HEK293 (cell line): ENCODE measurements at regions not wholly inside any gene's neighbourhood (a gene's known extent, or its start where the extent isn't known, plus 50 kb on each side); places are given as distances from the start of the nearest gene placed in this dataset.

ENCODE experiments used
- CTCF ChIA-PET: fragments of 350-600 bp; formaldehyde crosslinking; extraction: SDS; loops from one replicate; lab custom pipeline; 2021; ENCODE audit warnings: antibody characterized with exemption; lab: Yijun Ruan, JAX
- POLR2A ChIA-PET: fragments of 300-600 bp; formaldehyde crosslinking; extraction: SDS; loops from one replicate; lab custom pipeline; 2020; ENCODE audit warnings: antibody characterized with exemption, inconsistent platforms; lab: Yijun Ruan, JAX
- H3K27ac ChIP-seq: fragments of 200-500 bp; sonication (Bioruptor generic); 2 replicates; pipeline ENCODE4 v1.5.1; 2014; ENCODE audit warnings: low read depth, low read length, control low read depth, inconsistent platforms; ENCODE audit errors: extremely low read depth
- H3K36me3 ChIP-seq, 2 experiments: fragments of 200-500 bp in 1 of 2; sonication (Bioruptor generic) in 1 of 2; 1 replicate in 1 of 2; 2 replicates in 1 of 2; pipeline ENCODE4 v1.5.1; 2014 to 2017; ENCODE audit warnings: inconsistent platforms in 2 of 2, low read length in 2 of 2; ENCODE audit not compliant: control insufficient read depth in 2 of 2, insufficient read depth in 1 of 2
- H3K4me1 ChIP-seq: fragments of 200-500 bp; sonication (Bioruptor generic); 2 replicates; pipeline ENCODE4 v1.5.1; 2014; ENCODE audit warnings: mild to moderate bottlenecking, low read length, inconsistent platforms; ENCODE audit not compliant: control insufficient read depth, insufficient read depth
- H3K4me3 ChIP-seq: 2 replicates; pipeline ENCODE4 v1.5.1; 2011; ENCODE audit warnings: low read depth, mild to moderate bottlenecking, control low read depth, low read length, moderate library complexity
- H3K9me3 ChIP-seq: fragments of 200-500 bp; sonication (Bioruptor generic); 2 replicates; pipeline ENCODE4 v1.5.1; 2014; ENCODE audit warnings: low read depth, low read length, inconsistent platforms; ENCODE audit not compliant: control insufficient read depth, insufficient read depth
- FEZF1 ChIP-seq: fragments of 450-650 bp; formaldehyde crosslinking; IDR thresholded peaks from 2 replicates; pipeline ENCODE4 v1.5.1; 2016; ENCODE audit warnings: missing biosample characterization, missing genetic modification characterization
- GFI1B ChIP-seq: fragments of 450-650 bp; formaldehyde crosslinking; IDR thresholded peaks from 2 replicates; pipeline ENCODE4 v1.5.1; 2016; ENCODE audit warnings: missing biosample characterization, missing genetic modification characterization
- MEIS1 ChIP-seq: sonication (generic); formaldehyde crosslinking; IDR thresholded peaks from 2 replicates; pipeline ENCODE4 v1.8.1; 2022; ENCODE audit warnings: missing genetic modification reagents, mild to moderate bottlenecking, borderline replicate concordance
- OSR2 ChIP-seq: fragments of 450-650 bp; formaldehyde crosslinking; IDR thresholded peaks from 2 replicates; pipeline ENCODE4 v1.5.1; 2016; ENCODE audit warnings: missing biosample characterization, missing genetic modification characterization
- RBAK ChIP-seq: fragments of 450-650 bp; formaldehyde crosslinking; IDR thresholded peaks from 2 replicates; pipeline ENCODE4 v1.5.1; 2016; ENCODE audit warnings: missing biosample characterization, missing genetic modification characterization
- SCRT2 ChIP-seq: fragments of 450-650 bp; formaldehyde crosslinking; IDR thresholded peaks from 2 replicates; pipeline ENCODE4 v1.5.1; 2016; ENCODE audit warnings: missing biosample characterization, missing genetic modification characterization
- TCF7L2 ChIP-seq: IDR thresholded peaks from 2 replicates; pipeline ENCODE4 v1.6.1; 2011; ENCODE audit warnings: low read depth, mild to moderate bottlenecking, inconsistent platforms, low read length, moderate library complexity, borderline replicate concordance
- TSHZ1 ChIP-seq: fragments of 450-650 bp; formaldehyde crosslinking; IDR thresholded peaks from 2 replicates; pipeline ENCODE4 v1.5.1; 2016; ENCODE audit warnings: missing biosample characterization, missing genetic modification characterization, borderline replicate concordance
- ZBTB7A ChIP-seq: fragments of 450-650 bp; formaldehyde crosslinking; IDR thresholded peaks from 2 replicates; pipeline ENCODE4 v1.5.1; 2016; ENCODE audit warnings: low read depth, missing biosample characterization, missing genetic modification characterization
- ZNF121 ChIP-seq: fragments of 450-650 bp; formaldehyde crosslinking; IDR thresholded peaks from 2 replicates; pipeline ENCODE4 v1.5.1; 2016; ENCODE audit warnings: missing biosample characterization, missing genetic modification characterization
- ZNF133 ChIP-seq: fragments of 450-650 bp; formaldehyde crosslinking; IDR thresholded peaks from 2 replicates; pipeline ENCODE4 v1.5.1; 2016; ENCODE audit warnings: missing biosample characterization, missing genetic modification characterization
- ZNF214 ChIP-seq: fragments of 450-650 bp; formaldehyde crosslinking; IDR thresholded peaks from 2 replicates; pipeline ENCODE4 v1.5.1; 2017; ENCODE audit warnings: missing biosample characterization, mild to moderate bottlenecking, missing genetic modification characterization, borderline replicate concordance
- ZNF24 ChIP-seq: fragments of 450-650 bp; formaldehyde crosslinking; IDR thresholded peaks from 2 replicates; pipeline ENCODE4 v1.5.1; 2016; ENCODE audit warnings: missing biosample characterization, missing genetic modification characterization
- ZNF248 ChIP-seq: fragments of 450-650 bp; formaldehyde crosslinking; IDR thresholded peaks from 2 replicates; pipeline ENCODE4 v1.5.1; 2017; ENCODE audit warnings: missing biosample characterization, missing genetic modification characterization
- ZNF292 ChIP-seq: fragments of 450-650 bp; formaldehyde crosslinking; IDR thresholded peaks from 2 replicates; pipeline ENCODE4 v1.5.1; 2016; ENCODE audit warnings: low read depth, missing biosample characterization, missing genetic modification characterization, borderline replicate concordance
- ZNF341 ChIP-seq: fragments of 450-650 bp; formaldehyde crosslinking; IDR thresholded peaks from 2 replicates; pipeline ENCODE4; 2016; ENCODE audit warnings: low read depth, missing biosample characterization, missing genetic modification characterization
- ZNF521 ChIP-seq: fragments of 450-650 bp; formaldehyde crosslinking; IDR thresholded peaks from 2 replicates; pipeline ENCODE4 v1.5.1; 2017; ENCODE audit warnings: missing biosample characterization, mild to moderate bottlenecking, missing genetic modification characterization
- ZNF544 ChIP-seq: fragments of 450-650 bp; formaldehyde crosslinking; IDR thresholded peaks from 2 replicates; pipeline ENCODE4 v1.5.0; 2017; ENCODE audit warnings: missing biosample characterization, missing genetic modification characterization
- ZNF561 ChIP-seq: fragments of 450-650 bp; IDR thresholded peaks from 2 replicates; pipeline ENCODE4 v1.5.1; 2018; ENCODE audit warnings: missing biosample characterization, missing genetic modification characterization, borderline replicate concordance
- ZNF585B ChIP-seq: fragments of 450-650 bp; formaldehyde crosslinking; IDR thresholded peaks from 2 replicates; pipeline ENCODE4 v1.5.1; 2016; ENCODE audit warnings: missing biosample characterization, missing genetic modification characterization
- ZNF621 ChIP-seq: fragments of 450-650 bp; formaldehyde crosslinking; IDR thresholded peaks from 2 replicates; pipeline ENCODE4 v1.5.1; 2017; ENCODE audit warnings: missing biosample characterization, missing genetic modification characterization
- ZNF664 ChIP-seq: fragments of 450-650 bp; formaldehyde crosslinking; IDR thresholded peaks from 2 replicates; pipeline ENCODE4 v1.5.1; 2016; ENCODE audit warnings: missing biosample characterization, missing genetic modification characterization
- ZNF692 ChIP-seq: fragments of 450-650 bp; formaldehyde crosslinking; IDR thresholded peaks from 2 replicates; pipeline ENCODE4 v1.5.1; 2016; ENCODE audit warnings: missing biosample characterization, missing genetic modification characterization
- ZNF777 ChIP-seq: fragments of 450-650 bp; formaldehyde crosslinking; IDR thresholded peaks from 2 replicates; pipeline ENCODE4 v1.5.1; 2017; ENCODE audit warnings: missing biosample characterization, missing genetic modification characterization, borderline replicate concordance
- ZNF791 ChIP-seq: fragments of 450-650 bp; formaldehyde crosslinking; IDR thresholded peaks from 2 replicates; pipeline ENCODE4 v1.5.1; 2016; ENCODE audit warnings: missing biosample characterization, missing genetic modification characterization
- ZNF792 ChIP-seq: fragments of 450-650 bp; formaldehyde crosslinking; IDR thresholded peaks from 2 replicates; pipeline ENCODE4 v1.5.1; 2016; ENCODE audit warnings: missing biosample characterization, missing genetic modification characterization
- TF ChIP-seq, protein P1 (sequence below): fragments of 450-650 bp; formaldehyde crosslinking; IDR thresholded peaks from 2 replicates; pipeline ENCODE4 v1.5.1; 2016; ENCODE audit warnings: missing biosample characterization, missing genetic modification characterization

DNA sequence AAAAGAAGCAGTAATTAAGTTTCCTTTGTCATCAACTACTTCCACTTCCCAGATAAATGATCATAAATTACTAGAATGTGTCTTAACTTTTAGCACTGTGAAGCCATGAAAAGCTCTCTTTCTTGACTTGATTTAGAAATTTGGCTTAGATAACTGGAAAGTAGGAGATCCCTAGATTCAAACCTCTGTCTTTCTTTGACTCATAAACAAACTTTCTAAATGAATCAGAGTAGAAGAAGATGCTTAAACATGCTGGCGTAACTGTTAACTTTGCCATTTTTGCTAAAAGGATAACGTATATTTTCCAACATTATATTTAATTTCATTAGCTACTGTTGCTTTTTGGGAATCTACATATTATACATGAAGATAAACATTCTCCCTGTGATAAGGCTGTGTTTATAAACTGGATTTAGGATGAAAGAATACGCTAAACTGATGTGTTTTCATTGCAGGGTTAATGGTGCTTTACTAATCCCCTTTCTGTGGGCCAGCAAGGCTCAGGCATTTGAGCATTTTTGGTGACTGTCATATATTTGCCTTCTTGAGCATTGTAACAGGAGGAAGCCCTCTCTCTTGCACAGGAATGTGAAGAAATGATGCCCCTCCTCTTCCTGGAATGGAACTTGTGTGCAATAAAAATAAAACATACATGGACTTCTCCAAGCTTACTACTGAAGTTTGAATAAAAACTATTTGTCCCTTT lies 301.4 kb downstream of the BMP4 start:
- H3K27ac ChIP-seq, result no peak overlapping the region
- ChIA-PET POLR2A (no interaction called here), CTCF (interaction anchor here (0.7 to 2.3 kb wide), 2 partner anchors 117 to 139 kb away, joined by 3 to 7 read pairs; no protein-coding TSS in a partner anchor)
- TF ChIP-seq TCF7L2, result peak; percentile 84; the same call in 1 of the 2 replicates
- no peak for TF ChIP-seq ZNF664 (tag by site-specific recombination)
- TF ChIP-seq ZNF792, result no peak
- TF ChIP-seq ZNF24 (tag by site-specific recombination), result no peak
- no peak for TF ChIP-seq RBAK (tag by site-specific recombination)
- TF ChIP-seq ZNF292 (tag by site-specific recombination), result no peak
- TF ChIP-seq FEZF1 (tag by site-specific recombination), result peak; percentile 43; the same call in 1 of the 2 replicates
- no peak for TF ChIP-seq ZNF561
- H3K36me3 ChIP-seq, result no peaks in the 10 kb centered on the region
- peaks cover 7% of the 10 kb centered on the region for H3K4me1 ChIP-seq
- no peak overlapping the region for H3K4me3 ChIP-seq
- no peaks in the 10 kb centered on the region for H3K9me3 ChIP-seq

GRCh38 chr14:53652068-53652467 lies 304.6 kb downstream of the BMP4 start:
- H3K4me1 ChIP-seq, result peaks cover 7% of the 10 kb centered on the region
- H3K27ac ChIP-seq, result no peak overlapping the region
- no peak for TF ChIP-seq ZNF585B
- TF ChIP-seq ZNF133 (tag by site-specific recombination), result no peak
- TF ChIP-seq ZNF777 (tag by site-specific recombination), result no peak
- TF ChIP-seq OSR2 (tag by site-specific recombination), result no peak
- TF ChIP-seq ZNF521 (tag by site-specific recombination), result no peak
- TF ChIP-seq ZNF791, result no peak
- 0 out of 2 replicates have a peak, but pooled peaks have one; percentile 25 for TF ChIP-seq SCRT2 (tag by site-specific recombination)
- TF ChIP-seq ZNF341, result no peak
- no peaks in the 10 kb centered on the region for H3K36me3 ChIP-seq
- ChIA-PET POLR2A (no interaction called here), CTCF (no interaction called here)
- no peak overlapping the region for H3K4me3 ChIP-seq
- no peaks in the 10 kb centered on the region for H3K9me3 ChIP-seq

DNA sequence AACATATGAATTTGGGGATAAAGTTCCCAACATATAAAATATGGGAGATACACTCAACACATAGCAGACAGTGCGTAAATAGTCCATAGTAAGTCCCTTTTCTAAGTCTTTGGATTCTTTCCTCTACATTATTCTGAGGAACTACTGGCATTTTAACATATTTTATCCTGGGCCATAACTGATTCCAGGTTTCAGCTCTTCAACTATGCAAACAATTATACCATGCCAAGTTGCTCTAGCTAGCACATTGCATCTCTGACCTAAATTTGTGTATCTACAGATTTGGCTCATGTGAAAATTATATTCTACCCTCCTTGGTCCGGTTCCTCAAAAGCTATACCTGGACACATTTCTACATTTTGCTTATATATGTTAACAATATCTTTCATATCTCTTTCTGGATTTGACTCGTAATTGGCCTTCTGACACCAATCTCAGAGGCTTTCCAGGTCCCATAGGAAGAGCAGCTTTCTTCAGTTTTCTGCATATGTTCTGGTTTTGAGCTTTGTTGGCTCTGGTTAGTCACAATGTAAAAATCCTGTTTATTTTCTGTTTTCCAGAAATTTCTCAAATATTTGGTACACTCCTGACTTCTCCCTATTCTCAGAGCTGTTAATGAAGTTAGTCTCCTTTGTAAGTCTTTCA lies 305.4 kb downstream of the BMP4 start:
- ChIA-PET CTCF (interaction anchor here (0.6 kb wide), 1 partner anchor 1113 kb away, joined by 3 read pairs; no protein-coding TSS in a partner anchor), POLR2A (no interaction called here)
- TF ChIP-seq ZNF692 (tag by site-specific recombination) (no peak), TSHZ1 (no peak), ZNF214 (no peak), ZNF121 (tag by site-specific recombination) (no peak), SCRT2 (tag by site-specific recombination) (no peak), ZNF544 (tag by site-specific recombination) (no peak), RBAK (tag by site-specific recombination) (no peak), ZNF248 (tag by site-specific recombination) (no peak), GFI1B (tag by site-specific recombination) (no peak), ZBTB7A (tag by site-specific recombination) (no peak), ZNF621 (tag by site-specific recombination) (no peak), MEIS1 (CRISPR knock-in tag) (no peak)
- TF ChIP-seq, protein P1, sequence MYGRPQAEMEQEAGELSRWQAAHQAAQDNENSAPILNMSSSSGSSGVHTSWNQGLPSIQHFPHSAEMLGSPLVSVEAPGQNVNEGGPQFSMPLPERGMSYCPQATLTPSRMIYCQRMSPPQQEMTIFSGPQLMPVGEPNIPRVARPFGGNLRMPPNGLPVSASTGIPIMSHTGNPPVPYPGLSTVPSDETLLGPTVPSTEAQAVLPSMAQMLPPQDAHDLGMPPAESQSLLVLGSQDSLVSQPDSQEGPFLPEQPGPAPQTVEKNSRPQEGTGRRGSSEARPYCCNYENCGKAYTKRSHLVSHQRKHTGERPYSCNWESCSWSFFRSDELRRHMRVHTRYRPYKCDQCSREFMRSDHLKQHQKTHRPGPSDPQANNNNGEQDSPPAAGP (tag by site-specific recombination), result no peak

More for the DNA sequence above, 305.4 kb downstream of the BMP4 start:
- H3K36me3 ChIP-seq, result no peaks in the 10 kb centered on the region
- H3K27ac ChIP-seq, result no peak overlapping the region
- peaks cover 7% of the 10 kb centered on the region for H3K4me1 ChIP-seq
- H3K9me3 ChIP-seq, result no peaks in the 10 kb centered on the region
- no peak overlapping the region for H3K4me3 ChIP-seq
